HepG2 (cell line): ENCODE measurements at regions not wholly inside any gene's neighbourhood (a gene's known extent, or its start where the extent isn't known, plus 50 kb on each side); places are given as distances from the start of the nearest gene placed in this dataset.

Source experiments
- ATAC-seq: fragments of 200-7000 bp; cut with Tn5 transposase; 3 replicates; pipeline ENCODE4 v1.9.1; 2020; ENCODE audit warnings: mild to moderate bottlenecking, moderate library complexity
- BruUV-seq: library from RNA; stranded (reverse); fragments of 400-500 nt; replicated peaks from 2 replicates; lab custom pipeline; 2021; lab: Mats Ljungman, UMichigan
- CTCF ChIA-PET: fragments of 300-600 bp; formaldehyde crosslinking; extraction: SDS; loops from one replicate; lab custom pipeline; 2021; ENCODE audit warnings: low total read pairs, inconsistent platforms, low intra/inter-chr PET ratio; lab: Yijun Ruan, JAX
- POLR2A ChIA-PET: fragments of 350-600 bp; sonication (Branson Sonifier 250); formaldehyde crosslinking; loops from one replicate; lab custom pipeline; 2020; ENCODE audit warnings: antibody characterized with exemption, inconsistent platforms; lab: Yijun Ruan, JAX
- DNase-seq: peaks from one replicate; pipeline ENCODE4 v3.0.0-alpha.2; 2015; ENCODE audit warnings: low spot score
- FAIRE-seq: peaks from 3 replicates; lab custom pipeline; 2011; peaks lifted over from hg19 to GRCh38; lab: Jason Lieb, UNC
- H2AFZ ChIP-seq: one replicate; pipeline ENCODE4 v1.6.1; 2011; ENCODE audit warnings: low read length, inconsistent platforms
- H3K27ac ChIP-seq: fragments of 300-600 bp; 3 replicates; pipeline ENCODE4 v1.8.0; 2011; ENCODE audit warnings: mixed run types, mild to moderate bottlenecking, mixed read lengths, low read length, inconsistent platforms; ENCODE audit not compliant: insufficient read depth; ENCODE audit errors: extremely low read length
- H3K27me3 ChIP-seq, 2 experiments: fragments of 200-600 bp in 1 of 2; 2 replicates in 1 of 2; 3 replicates in 1 of 2; pipeline versions ENCODE4 v1.6.0 to v1.8.0; 2011; ENCODE audit warnings: low read length in 2 of 2, mild to moderate bottlenecking in 2 of 2, moderate library complexity in 2 of 2, inconsistent platforms in 1 of 2; ENCODE audit not compliant: insufficient read depth in 2 of 2, control insufficient read depth in 1 of 2
- H3K36me3 ChIP-seq, 2 experiments: fragments of 200-600 bp in 1 of 2; replicated peaks in 1 of 2; 2 replicates in 1 of 2; 3 replicates in 1 of 2; pipeline versions ENCODE4 v1.5.1 to v1.8.0; 2011; ENCODE audit warnings: low read length in 2 of 2, inconsistent platforms in 1 of 2; ENCODE audit not compliant: insufficient read depth in 2 of 2, control insufficient read depth in 1 of 2
- H3K4me1 ChIP-seq: 2 replicates; pipeline ENCODE4 v1.5.1; 2012; ENCODE audit warnings: low read length, inconsistent platforms; ENCODE audit not compliant: insufficient read depth
- H3K4me2 ChIP-seq: 2 replicates; pipeline ENCODE4 v1.6.0; 2011; ENCODE audit warnings: low read depth, low read length, inconsistent platforms
- H3K4me3 ChIP-seq, 3 experiments: fragments of 200-600 bp in 1 of 3; sonication (generic), shearing (Covaris generic) in 1 of 3; replicated peaks in 1 of 3; 2 replicates each; pipeline ENCODE4 v1.5.1; 2011 to 2016; ENCODE audit warnings: low read length in 3 of 3, inconsistent platforms in 2 of 3, low read depth in 2 of 3, mild to moderate bottlenecking in 2 of 3, control low read depth in 1 of 3, mixed read lengths in 1 of 3; ENCODE audit not compliant: insufficient read depth in 1 of 3
- H3K79me2 ChIP-seq: one replicate; pipeline ENCODE4 v1.6.1; 2011; ENCODE audit warnings: low read length, inconsistent platforms; ENCODE audit not compliant: insufficient read depth
- H3K9ac ChIP-seq: 2 replicates; pipeline ENCODE4 v1.6.0; 2011; ENCODE audit warnings: mild to moderate bottlenecking, low read depth, low read length, inconsistent platforms; ENCODE audit not compliant: insufficient read depth
- H3K9me3 ChIP-seq: 2 replicates; pipeline ENCODE4 v1.5.1; 2012; ENCODE audit warnings: mild to moderate bottlenecking, low read length
- H4K20me1 ChIP-seq: 2 replicates; pipeline ENCODE4 v1.6.0; 2011; ENCODE audit warnings: inconsistent platforms, mild to moderate bottlenecking, low read length, moderate library complexity; ENCODE audit not compliant: insufficient read depth
- AGO1 ChIP-seq: fragments of 200-400 bp; formaldehyde crosslinking; IDR thresholded peaks from 2 replicates; pipeline ENCODE4 v1.6.1; 2017; ENCODE audit warnings: mild to moderate bottlenecking, low read depth, low read length, moderate library complexity; ENCODE audit not compliant: poor library complexity, severe bottlenecking
- ATF3 ChIP-seq: sonication (generic); formaldehyde crosslinking; IDR thresholded peaks from 2 replicates; pipeline ENCODE4 v1.4.0; 2020; ENCODE audit warnings: missing genetic modification reagents
- CEBPG ChIP-seq: IDR thresholded peaks from 2 replicates; pipeline ENCODE4 v1.6.1; 2016
- CHCHD3 ChIP-seq: sonication (generic); formaldehyde crosslinking; IDR thresholded peaks from 2 replicates; pipeline ENCODE4 v1.8.0; 2022; ENCODE audit warnings: mild to moderate bottlenecking, missing genetic modification reagents, moderate library complexity
- CHD2 ChIP-seq: IDR thresholded peaks from 2 replicates; pipeline ENCODE4 v1.6.1; 2011; ENCODE audit warnings: low read depth, low read length, improper control_type of control experiment
- FOXK1 ChIP-seq: sonication (generic); formaldehyde crosslinking; IDR thresholded peaks from 2 replicates; pipeline ENCODE4 v1.4.0; 2020; ENCODE audit warnings: low read depth, missing genetic modification reagents, borderline replicate concordance
- HINFP ChIP-seq: sonication (generic); formaldehyde crosslinking; IDR thresholded peaks from 2 replicates; pipeline ENCODE4 v1.4.0; 2020; ENCODE audit warnings: low read depth, mild to moderate bottlenecking, missing genetic modification reagents
- JUN ChIP-seq: sonication (generic); formaldehyde crosslinking; IDR thresholded peaks from 2 replicates; pipeline ENCODE4 v1.4.0; 2020; ENCODE audit warnings: mild to moderate bottlenecking, missing genetic modification reagents
- PHF21A ChIP-seq: sonication (generic); formaldehyde crosslinking; IDR thresholded peaks from 2 replicates; pipeline ENCODE4 v1.5.0; 2020; ENCODE audit warnings: mild to moderate bottlenecking, missing genetic modification reagents
- THAP9 ChIP-seq: sonication (generic); formaldehyde crosslinking; IDR thresholded peaks from 2 replicates; pipeline ENCODE4; 2020; ENCODE audit warnings: missing genetic modification reagents, mild to moderate bottlenecking, borderline replicate concordance
- ZFP90 ChIP-seq: sonication (generic); formaldehyde crosslinking; IDR thresholded peaks from 2 replicates; pipeline ENCODE4 v1.8.0; 2022; ENCODE audit warnings: missing genetic modification reagents, mild to moderate bottlenecking, inconsistent platforms, borderline replicate concordance
- ZKSCAN1 ChIP-seq: fragments of 150-350 bp; IDR thresholded peaks from 2 replicates; pipeline ENCODE4 v1.6.1; 2014; ENCODE audit warnings: low read length
- ZNF503 ChIP-seq: sonication (generic); formaldehyde crosslinking; IDR thresholded peaks from 2 replicates; pipeline ENCODE4 v1.4.0; 2020; ENCODE audit warnings: missing genetic modification reagents
- ZNF557 ChIP-seq: sonication (generic); formaldehyde crosslinking; IDR thresholded peaks from 2 replicates; pipeline ENCODE4 v1.4.0; 2020; ENCODE audit warnings: missing genetic modification reagents
- ZNF777 ChIP-seq: sonication (generic); formaldehyde crosslinking; IDR thresholded peaks from 2 replicates; pipeline ENCODE4 v1.4.0; 2020; ENCODE audit warnings: missing genetic modification reagents
- ZNF784 ChIP-seq: sonication (generic); formaldehyde crosslinking; IDR thresholded peaks from 2 replicates; pipeline ENCODE4 v1.5.1; 2020; ENCODE audit warnings: missing genetic modification reagents, mild to moderate bottlenecking, borderline replicate concordance
- WGBS: methylation state at CpG from one replicate; pipeline ENCODE4 v1.1.6; 2017; ENCODE audit warnings: low lambda C conversion rate; 5-methylcytosine and 5-hydroxymethylcytosine counted together
- in situ Hi-C: cut with HindIII; loops from 2 replicates; pipeline ENCODE4 v1.10.0; 2017; ENCODE audit warnings: low pct_unique_long_range_greater_than_20kb; ENCODE audit not compliant: extremely low pct_ligation_motif_present
- intact Hi-C: fragments of 100-400 bp; cut with micrococcal nuclease; formaldehyde crosslinking; loops from one replicate; pipeline ENCODE4 v1.10.0; 2022; ENCODE audit not compliant: unreplicated experiment

- intact Hi-C loops (loop anchor here (1.0 to 10.0 kb wide), 10 partner anchors 95 to 615 kb away; partner anchors contain the start of gene PROX1), in situ Hi-C loops (loop anchor here (5.0 to 10.0 kb wide), 3 partner anchors 195 to 753 kb away; partner anchors contain the start of gene PROX1)
- ChIA-PET CTCF (no interaction called here), POLR2A (interaction anchor here (0.7 to 1.9 kb wide), 23 partner anchors 11 to 751 kb away, joined by 3 to 36 read pairs (median 5); partner anchors contain the start of gene PROX1)
- WGBS = 3% methylated on average over 6 of the region's 9 CpGs
- FAIRE-seq (peak; percentile 96), DNase-seq (peak; percentile 99), ATAC-seq (peak; percentile 99)
- H2AFZ ChIP-seq = no peak overlapping the region
- no peaks in the 10 kb centered on the region for H3K36me3 ChIP-seq
- H3K27ac ChIP-seq = peak overlapping the region; percentile 88
- no peaks in the 10 kb centered on the region for H3K27me3 ChIP-seq
- no peaks in the 10 kb centered on the region for H3K79me2 ChIP-seq
- no peaks in the 10 kb centered on the region for H3K9me3 ChIP-seq
- H3K4me3 ChIP-seq = peak overlapping the region; percentile 12 to 61 (median 29)
- H3K4me2 ChIP-seq = peak overlapping the region; percentile 74
- no peaks in the 10 kb centered on the region for H4K20me1 ChIP-seq
- H3K4me1 ChIP-seq = peaks cover 90% of the 10 kb centered on the region
- H3K9ac ChIP-seq = peak overlapping the region; percentile 53
- no TSS peak for BruUV-seq
- TF ChIP-seq ZNF557 (CRISPR knock-in tag) (0 out of 2 replicates have a peak, but pooled peaks have one; percentile 70), ATF3 (peak; percentile 62), CHD2 (no peak), ZNF784 (CRISPR knock-in tag) (peak; percentile 60; the same call in 1 of the 2 replicates), ZFP90 (CRISPR knock-in tag) (peak; percentile 73; the same call in 1 of the 2 replicates), CHCHD3 (CRISPR knock-in tag) (no peak), THAP9 (CRISPR knock-in tag) (peak; percentile 85; the same call in 1 of the 2 replicates), AGO1 (no peak), ZNF503 (peak; percentile 99), CEBPG (CRISPR knock-in tag) (peak; percentile 95), FOXK1 (CRISPR knock-in tag) (peak; percentile 97), HINFP (peak; percentile 75; the same call in 1 of the 2 replicates), ZNF777 (peak; percentile 78), JUN (peak; percentile 70; the same call in 1 of the 2 replicates), PHF21A (CRISPR knock-in tag) (peak; percentile 99), ZKSCAN1 (no peak)
Observed at GRCh38 chr1:213371847-213372619, 321.0 kb downstream of the RPS6KC1 start.
